ENCODE measurements at regions not wholly inside any gene's neighbourhood (a gene's known extent, or its start where the extent isn't known, plus 50 kb on each side); places are given as distances from the start of the nearest gene placed in this dataset.

DNA sequence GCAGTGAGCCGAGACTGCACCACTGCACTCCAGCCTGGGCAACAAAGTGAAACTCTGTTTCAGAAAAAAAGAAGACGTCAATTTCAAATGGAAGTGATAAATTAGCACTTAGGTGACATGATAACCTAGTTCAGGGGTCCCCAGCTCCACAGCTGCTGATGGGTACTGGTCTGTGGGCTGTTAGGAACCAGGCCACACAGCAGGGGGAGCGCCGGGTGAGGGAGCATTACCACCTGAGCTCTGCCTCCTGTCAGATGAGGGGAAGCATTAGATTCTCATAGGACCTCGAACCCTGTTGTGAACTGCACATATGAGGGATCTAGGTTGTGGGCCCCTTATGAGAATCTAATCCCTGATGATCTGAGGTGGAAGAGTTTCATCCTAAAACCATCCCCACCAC, 253.0 kb downstream of the FOXL1 start:
- Histone ChIP-seq H3K27me3 (no peaks in the 10 kb centered on the region), H3K27ac (no peak overlapping the region), H3K4me1 (no peaks in the 10 kb centered on the region), H3K4me3 (no peak overlapping the region), H3K9me3 (no peaks in the 10 kb centered on the region), H3K36me3 (no peaks in the 10 kb centered on the region)
- DNase-seq (ENCODE audit: low spot score), result no peak
- TF ChIP-seq, protein P1, sequence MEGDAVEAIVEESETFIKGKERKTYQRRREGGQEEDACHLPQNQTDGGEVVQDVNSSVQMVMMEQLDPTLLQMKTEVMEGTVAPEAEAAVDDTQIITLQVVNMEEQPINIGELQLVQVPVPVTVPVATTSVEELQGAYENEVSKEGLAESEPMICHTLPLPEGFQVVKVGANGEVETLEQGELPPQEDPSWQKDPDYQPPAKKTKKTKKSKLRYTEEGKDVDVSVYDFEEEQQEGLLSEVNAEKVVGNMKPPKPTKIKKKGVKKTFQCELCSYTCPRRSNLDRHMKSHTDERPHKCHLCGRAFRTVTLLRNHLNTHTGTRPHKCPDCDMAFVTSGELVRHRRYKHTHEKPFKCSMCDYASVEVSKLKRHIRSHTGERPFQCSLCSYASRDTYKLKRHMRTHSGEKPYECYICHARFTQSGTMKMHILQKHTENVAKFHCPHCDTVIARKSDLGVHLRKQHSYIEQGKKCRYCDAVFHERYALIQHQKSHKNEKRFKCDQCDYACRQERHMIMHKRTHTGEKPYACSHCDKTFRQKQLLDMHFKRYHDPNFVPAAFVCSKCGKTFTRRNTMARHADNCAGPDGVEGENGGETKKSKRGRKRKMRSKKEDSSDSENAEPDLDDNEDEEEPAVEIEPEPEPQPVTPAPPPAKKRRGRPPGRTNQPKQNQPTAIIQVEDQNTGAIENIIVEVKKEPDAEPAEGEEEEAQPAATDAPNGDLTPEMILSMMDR (IDR thresholded peaks at IDR 0.05), result no peak

DNA sequence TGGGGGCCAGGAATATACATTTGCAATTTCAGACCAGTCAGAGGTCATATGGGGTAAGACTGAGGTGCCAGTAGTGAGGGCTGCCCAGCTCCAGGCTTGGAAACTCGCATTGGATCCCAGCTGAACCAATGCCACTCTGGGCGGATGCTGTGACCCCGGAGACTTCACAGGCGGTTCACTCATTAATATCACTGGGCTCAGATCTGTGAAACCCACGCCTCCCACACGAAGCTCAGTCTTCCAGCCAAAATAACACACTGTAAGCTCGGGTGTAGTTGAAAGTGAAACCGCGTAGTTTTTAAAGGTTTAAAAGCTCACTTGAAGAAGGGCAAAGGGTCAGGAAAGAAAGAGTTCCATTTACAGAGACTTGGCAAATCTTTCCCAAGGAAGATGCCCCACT, 254.8 kb downstream of the FOXL1 start:
- no peaks in the 10 kb centered on the region for H3K36me3 ChIP-seq
- H3K27ac ChIP-seq, result no peak overlapping the region
- DNase-seq (ENCODE audit: low spot score), result no peak
- H3K9me3 ChIP-seq, result no peaks in the 10 kb centered on the region
- TF ChIP-seq, protein P1 (IDR thresholded peaks at IDR 0.05), result no peak
- H3K27me3 ChIP-seq, result no peaks in the 10 kb centered on the region
- H3K4me3 ChIP-seq, result no peak overlapping the region
- H3K4me1 ChIP-seq, result no peaks in the 10 kb centered on the region

DNA sequence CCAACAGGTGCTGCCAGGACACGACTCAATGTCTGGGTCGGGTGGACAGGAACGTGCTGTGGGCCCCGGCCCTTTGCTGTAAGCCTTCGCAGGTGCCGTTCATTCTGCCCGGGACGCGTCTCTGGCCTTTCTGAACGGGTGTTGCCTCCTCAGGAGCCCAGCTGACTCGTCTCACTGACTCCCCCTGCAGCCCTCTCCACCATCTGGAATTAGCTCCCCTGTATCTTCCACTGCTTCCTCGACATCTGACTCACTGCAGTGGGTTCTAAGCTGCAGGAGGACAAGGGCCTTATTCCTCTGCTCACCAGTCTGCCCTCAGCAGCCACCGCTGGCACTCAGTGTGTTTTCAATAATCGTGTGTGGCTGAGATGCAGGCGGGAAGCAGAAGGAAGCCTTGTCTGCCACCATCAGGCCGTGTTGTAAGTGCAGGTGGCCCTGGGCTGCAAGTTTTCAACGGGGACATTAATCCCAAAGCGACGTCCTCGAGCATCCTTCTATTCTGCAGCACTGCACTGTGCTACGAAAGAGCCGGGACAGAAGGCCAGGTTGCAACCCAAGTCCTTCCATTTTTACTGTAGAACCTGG, 256.2 kb downstream of the FOXL1 start:
- no peaks in the 10 kb centered on the region for H3K4me1 ChIP-seq
- no peaks in the 10 kb centered on the region for H3K36me3 ChIP-seq
- H3K9me3 ChIP-seq, result no peaks in the 10 kb centered on the region
- no peaks in the 10 kb centered on the region for H3K27me3 ChIP-seq
- DNase-seq (ENCODE audit: low spot score), result no peak
- TF ChIP-seq, protein P1 (IDR thresholded peaks at IDR 0.05), result no peak
- H3K27ac ChIP-seq, result no peak overlapping the region
- no peak overlapping the region for H3K4me3 ChIP-seq

DNA sequence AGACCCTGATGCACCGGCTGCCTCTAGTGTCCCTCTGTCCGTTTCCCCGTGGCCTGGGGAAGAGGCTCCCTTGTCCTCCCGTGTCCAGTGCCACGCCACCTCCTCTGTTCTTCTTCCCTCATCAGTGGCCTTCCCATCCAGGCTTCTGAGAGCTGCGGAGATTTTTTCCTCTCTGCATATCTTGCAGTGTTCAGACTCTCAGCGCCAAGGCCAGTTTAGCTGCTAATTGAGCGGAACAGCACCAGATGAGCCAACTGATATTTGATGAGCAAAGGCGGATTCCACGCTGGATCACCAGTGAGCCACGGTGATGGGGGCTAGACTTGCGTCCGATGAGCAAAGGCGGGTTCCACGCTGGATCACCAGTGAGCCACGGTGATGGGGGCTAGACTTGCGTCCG, 257.6 kb downstream of the FOXL1 start:
- TF ChIP-seq, protein P1 (IDR thresholded peaks at IDR 0.05), result no peak
- Histone ChIP-seq H3K27ac (no peak overlapping the region), H3K36me3 (no peaks in the 10 kb centered on the region), H3K4me3 (no peak overlapping the region), H3K9me3 (no peaks in the 10 kb centered on the region), H3K4me1 (no peaks in the 10 kb centered on the region), H3K27me3 (no peaks in the 10 kb centered on the region)
- no peak for DNase-seq (ENCODE audit: low spot score)

DNA sequence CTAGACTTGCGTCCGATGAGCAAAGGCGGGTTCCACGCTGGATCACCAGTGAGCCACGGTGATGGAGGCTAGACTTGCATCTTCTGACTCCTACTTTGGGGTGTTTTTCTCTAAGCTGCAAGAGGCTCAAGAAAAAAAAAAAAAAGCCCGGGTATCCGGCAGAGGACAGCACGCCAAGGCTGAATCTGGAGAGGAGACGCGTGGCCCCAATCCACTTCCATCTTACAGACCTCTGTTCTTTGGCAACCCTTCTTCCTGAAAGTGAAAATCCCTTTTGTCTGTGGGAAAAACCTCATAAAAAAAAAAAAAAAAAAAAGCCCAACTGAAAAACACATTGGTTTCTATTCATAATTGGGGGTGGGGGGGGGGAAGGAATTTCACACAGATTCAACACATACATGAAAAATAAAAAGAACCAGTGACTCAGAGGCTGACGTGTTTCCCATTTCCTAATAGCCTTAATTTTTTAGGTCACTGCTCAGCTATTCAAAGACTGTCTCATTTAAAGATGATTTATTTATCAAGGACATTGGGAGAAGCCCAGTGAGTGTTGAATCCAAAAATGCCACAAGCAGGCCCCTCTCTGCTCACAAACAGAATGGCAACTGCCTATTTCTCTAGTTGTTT, 258.3 kb downstream of the FOXL1 start:
- Histone ChIP-seq H3K36me3 (no peaks in the 10 kb centered on the region), H3K4me3 (no peak overlapping the region), H3K27ac (peak overlapping the region; percentile 26 to 33), H3K4me1 (no peaks in the 10 kb centered on the region), H3K9me3 (no peaks in the 10 kb centered on the region), H3K27me3 (no peaks in the 10 kb centered on the region)
- TF ChIP-seq, protein P1 (IDR thresholded peaks at IDR 0.05), result no peak
- DNase-seq (ENCODE audit: low spot score), result no peak

DNA sequence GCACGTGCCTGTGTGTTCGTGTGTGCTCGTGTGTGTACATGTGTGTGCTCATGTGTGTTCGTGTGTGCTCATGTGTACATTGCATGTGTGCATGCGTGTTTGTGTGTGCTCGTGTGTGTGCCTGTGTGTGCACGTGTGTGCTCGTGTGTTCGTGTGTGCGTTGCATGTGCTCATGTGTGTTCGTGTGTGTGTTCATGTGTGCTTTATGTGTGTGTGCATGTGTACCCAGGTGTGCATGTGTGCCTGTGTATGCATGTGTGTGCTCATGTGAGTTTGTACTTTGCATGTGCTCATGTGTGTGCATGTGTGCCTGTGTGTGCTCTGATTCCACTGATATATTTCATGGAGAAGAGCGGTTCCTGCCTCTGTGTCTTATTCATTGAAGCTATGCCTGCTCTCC, 265.5 kb downstream of the FOXL1 start:
- Histone ChIP-seq H3K27ac (no peak overlapping the region), H3K4me1 (peaks cover 0 to 7% of the 10 kb centered on the region in 2 donors), H3K27me3 (no peaks in the 10 kb centered on the region), H3K9me3 (no peaks in the 10 kb centered on the region), H3K4me3 (no peak overlapping the region), H3K36me3 (no peaks in the 10 kb centered on the region)
- TF ChIP-seq, protein P1 (IDR thresholded peaks at IDR 0.05), result no peak
- DNase-seq (ENCODE audit: low spot score), result no peak
